ENCODE measurements at regions not wholly inside any gene's neighbourhood (a gene's known extent, or its start where the extent isn't known, plus 50 kb on each side); places are given as distances from the start of the nearest gene placed in this dataset.

- TF ChIP-seq POLR2A (IDR thresholded peaks at IDR 0.05) (no peak), CTCF (IDR thresholded peaks at IDR 0.05) (peak; percentile 25 to 54 (median 48))
These were observed 910.0 kb downstream of the TMEM121 start for GRCh38 chr14:106436310-106436905.

Data from testis (tissue), 2 donors.